ENCODE measurements at regions not wholly inside any gene's neighbourhood (a gene's known extent, or its start where the extent isn't known, plus 50 kb on each side); places are given as distances from the start of the nearest gene placed in this dataset.
A peak's percentile ranks its signal among the peaks of the same experiment; 100 is the strongest.
"Not testable (repeated sequence)": the region's sequence is repeated elsewhere in the genome, so short reads cannot be mapped to it uniquely, and the experiment has no call there.

GRCh38 chrX:3184176-3184930 is 143.1 kb downstream of the ARSF start:
- DNase-seq (ENCODE audit: low spot score) = peak; percentile 18

- no peak for DNase-seq (ENCODE audit: low spot score)
Measured at GRCh38 chrX:3181846-3182245, 140.6 kb downstream of the ARSF start.

GRCh38 chrX:3178329-3178728 is 137.1 kb downstream of the ARSF start:
- no peak for DNase-seq (ENCODE audit: low spot score)

GRCh38 chrX:3177851-3178250 is 136.6 kb downstream of the ARSF start:
- DNase-seq (ENCODE audit: low spot score) = peak; percentile 29

GRCh38 chrX:3176439-3176820 is 135.2 kb downstream of the ARSF start:
- peak; percentile 41 for DNase-seq (ENCODE audit: low spot score)

- no peak for DNase-seq (ENCODE audit: low spot score)
Measured at GRCh38 chrX:3175659-3176438, 134.6 kb downstream of the ARSF start.

- DNase-seq (ENCODE audit: low spot score) = not testable (repeated sequence)
Measured at GRCh38 chrX:3172156-3172555, 130.9 kb downstream of the ARSF start.

- DNase-seq (ENCODE audit: low spot score) = no peak
Measured at GRCh38 chrX:3169421-3169820, 128.2 kb downstream of the ARSF start.

- no peak for DNase-seq (ENCODE audit: low spot score)
Measured at GRCh38 chrX:3167771-3168170, 126.5 kb downstream of the ARSF start.

- DNase-seq (ENCODE audit: low spot score) = no peak
Measured at GRCh38 chrX:3166670-3167455, 125.6 kb downstream of the ARSF start.

GRCh38 chrX:3165808-3166207 is 124.5 kb downstream of the ARSF start:
- no peak for DNase-seq (ENCODE audit: low spot score)
